Lower lobe of right lung (tissue), 2 donors: ENCODE measurements at regions not wholly inside any gene's neighbourhood (a gene's known extent, or its start where the extent isn't known, plus 50 kb on each side); places are given as distances from the start of the nearest gene placed in this dataset.

ENCODE experiments used
- ATAC-seq, 2 donors: fragments of 200-7000 bp; cut with Tn5 transposase; one replicate each; pipeline ENCODE4 v1.9.1; 2020 to 2022; ENCODE audit warnings: mild to moderate bottlenecking in 2 of 2, moderate library complexity in 2 of 2
- DNase-seq: peaks from one replicate; pipeline ENCODE4 v3.0.0-alpha.2; 2020
- H3K27ac ChIP-seq: fragments of 200-600 bp; one replicate; pipeline ENCODE4 v1.8.0; 2022
- H3K27me3 ChIP-seq: fragments of 200-600 bp; one replicate; pipeline ENCODE4 v1.8.0; 2022; ENCODE audit warnings: low read depth
- H3K36me3 ChIP-seq: fragments of 200-600 bp; one replicate; pipeline ENCODE4 v1.8.0; 2022; ENCODE audit warnings: mild to moderate bottlenecking
- H3K4me1 ChIP-seq: fragments of 200-600 bp; one replicate; pipeline ENCODE4 v1.8.0; 2022
- H3K4me3 ChIP-seq: fragments of 200-600 bp; one replicate; pipeline ENCODE4 v1.8.0; 2022; ENCODE audit warnings: mild to moderate bottlenecking
- H3K9me3 ChIP-seq: fragments of 200-600 bp; one replicate; pipeline ENCODE4 v1.8.0; 2022
- CTCF ChIP-seq: fragments of 200-600 bp; IDR thresholded peaks from one replicate; pipeline ENCODE4 v1.8.0; 2022; ENCODE audit warnings: antibody characterized with exemption, mild to moderate bottlenecking
- intact Hi-C: fragments of 100-400 bp; cut with DNase I; formaldehyde crosslinking; loops from one replicate; pipeline ENCODE4 v1.11.0; 2022
- donor health status: DM: no; HTN: yes; CAD: no; lungs with severe emphysema.

GRCh38 chr12:18932211-18932610, 194.3 kb downstream of the CAPZA3 start:
- Histone ChIP-seq H3K27me3 (no peaks in the 10 kb centered on the region), H3K4me3 (no peak overlapping the region), H3K4me1 (no peaks in the 10 kb centered on the region), H3K9me3 (no peaks in the 10 kb centered on the region), H3K36me3 (no peaks in the 10 kb centered on the region), H3K27ac (no peak overlapping the region)
- DNase-seq (no peak), ATAC-seq (no peak)
- intact Hi-C loops, result no loop called here
- TF ChIP-seq CTCF, result no peak

GRCh38 chr12:18932715-18933114, 194.8 kb downstream of the CAPZA3 start:
- intact Hi-C loops, result no loop called here
- no peaks in the 10 kb centered on the region for H3K36me3 ChIP-seq
- H3K27ac ChIP-seq, result no peak overlapping the region
- DNase-seq (no peak), ATAC-seq (no peak)
- no peaks in the 10 kb centered on the region for H3K4me1 ChIP-seq
- no peaks in the 10 kb centered on the region for H3K9me3 ChIP-seq
- H3K27me3 ChIP-seq, result no peaks in the 10 kb centered on the region
- no peak overlapping the region for H3K4me3 ChIP-seq
- TF ChIP-seq CTCF, result no peak

- intact Hi-C loops, result no loop called here
- H3K36me3 ChIP-seq, result no peaks in the 10 kb centered on the region
- ATAC-seq (no peak), DNase-seq (no peak)
- H3K4me3 ChIP-seq, result no peak overlapping the region
- H3K4me1 ChIP-seq, result no peaks in the 10 kb centered on the region
- H3K27me3 ChIP-seq, result no peaks in the 10 kb centered on the region
- no peak overlapping the region for H3K27ac ChIP-seq
- H3K9me3 ChIP-seq, result no peaks in the 10 kb centered on the region
- no peak for TF ChIP-seq CTCF
Observed at GRCh38 chr12:18935371-18935965, 194.1 kb upstream of the PLEKHA5 start.

DNA sequence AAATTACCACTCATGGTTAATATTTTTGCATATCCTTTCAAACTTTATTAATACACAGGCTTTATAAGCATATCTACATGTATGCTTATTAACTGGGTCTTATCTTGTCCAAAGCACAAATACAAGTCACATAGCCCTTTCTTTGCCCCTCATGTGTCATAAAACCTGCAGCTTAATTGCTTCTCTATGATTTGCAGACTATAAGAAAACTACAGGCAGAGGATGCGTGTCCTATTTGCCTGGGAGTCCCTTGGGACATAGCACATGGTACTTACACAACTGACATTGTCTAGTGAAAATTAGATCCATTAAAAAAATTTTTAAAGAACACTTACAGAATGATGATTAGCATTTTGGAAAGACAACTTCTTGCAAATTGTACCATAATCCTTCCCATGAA, 190.5 kb upstream of the PLEKHA5 start:
- no peaks in the 10 kb centered on the region for H3K4me1 ChIP-seq
- no peak overlapping the region for H3K27ac ChIP-seq
- ATAC-seq (no peak), DNase-seq (no peak)
- TF ChIP-seq CTCF, result no peak
- no peak overlapping the region for H3K4me3 ChIP-seq
- no peaks in the 10 kb centered on the region for H3K9me3 ChIP-seq
- intact Hi-C loops, result no loop called here
- H3K36me3 ChIP-seq, result no peaks in the 10 kb centered on the region
- H3K27me3 ChIP-seq, result no peaks in the 10 kb centered on the region

- Histone ChIP-seq H3K36me3 (no peaks in the 10 kb centered on the region), H3K4me1 (no peaks in the 10 kb centered on the region), H3K27ac (no peak overlapping the region), H3K27me3 (no peaks in the 10 kb centered on the region), H3K4me3 (no peak overlapping the region), H3K9me3 (no peaks in the 10 kb centered on the region)
- DNase-seq (no peak), ATAC-seq (no peak)
- intact Hi-C loops, result no loop called here
- TF ChIP-seq CTCF, result no peak
Observed at GRCh38 chr12:18942669-18943068, 186.9 kb upstream of the PLEKHA5 start.

DNA sequence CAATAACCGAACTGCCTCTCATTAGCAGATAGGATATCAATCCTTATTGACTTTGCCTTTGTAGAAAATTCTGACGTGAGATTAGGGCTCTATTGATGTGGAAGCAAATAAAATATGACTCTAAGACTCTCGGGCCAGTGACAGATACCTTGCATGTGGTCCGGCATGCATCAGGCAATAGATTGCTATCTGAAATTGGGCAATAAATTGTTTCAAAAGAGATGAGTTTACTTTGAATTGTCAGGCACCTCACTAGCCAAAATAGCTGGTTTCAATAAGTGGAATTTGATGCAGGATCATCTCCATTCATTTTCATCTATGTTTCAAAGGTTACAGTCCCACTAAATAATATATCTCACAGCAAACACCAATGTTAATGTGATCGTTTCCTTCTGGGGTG, 186.3 kb upstream of the PLEKHA5 start:
- DNase-seq, result no peak
- no peak for TF ChIP-seq CTCF
- intact Hi-C loops, result no loop called here
- Histone ChIP-seq H3K4me3 (no peak overlapping the region), H3K36me3 (no peaks in the 10 kb centered on the region), H3K27ac (no peak overlapping the region), H3K4me1 (no peaks in the 10 kb centered on the region), H3K9me3 (no peaks in the 10 kb centered on the region), H3K27me3 (no peaks in the 10 kb centered on the region)
- no peak for ATAC-seq
